ENCODE measurements at regions not wholly inside any gene's neighbourhood (a gene's known extent, or its start where the extent isn't known, plus 50 kb on each side); places are given as distances from the start of the nearest gene placed in this dataset.

GRCh38 chr7:18153183-18153748 lies 125.6 kb upstream of the PRPS1L1 start:
- DNase-seq (ENCODE audit: low spot score), result no peak

DNA sequence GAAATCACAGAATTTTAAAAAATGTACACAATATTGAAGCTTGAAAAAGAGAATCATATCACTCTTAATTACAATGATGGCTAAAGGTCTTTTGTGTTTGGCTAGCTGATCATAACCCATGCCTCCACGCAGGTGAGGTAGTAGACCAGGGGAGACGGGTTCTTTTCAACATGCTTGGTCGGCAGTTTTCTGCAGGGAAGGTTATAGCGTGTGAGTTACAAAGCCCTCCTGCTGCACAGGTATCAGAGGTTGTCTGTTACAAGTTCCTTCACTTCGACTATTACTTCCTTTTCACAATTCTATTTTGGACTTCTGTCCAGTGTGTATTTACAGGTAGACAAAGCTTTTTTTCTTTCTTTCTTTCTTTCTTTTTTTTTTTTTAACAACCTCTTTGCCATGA lies 127.1 kb upstream of the PRPS1L1 start:
- no peak for DNase-seq (ENCODE audit: low spot score)

GRCh38 chr7:18157233-18157632 lies 129.6 kb upstream of the PRPS1L1 start:
- no peak for DNase-seq (ENCODE audit: low spot score)

- no peak for DNase-seq (ENCODE audit: low spot score)
Observed at GRCh38 chr7:18162657-18163056, 135.0 kb upstream of the PRPS1L1 start.

- no peak for DNase-seq (ENCODE audit: low spot score)
Observed at GRCh38 chr7:18163091-18163490, 135.4 kb upstream of the PRPS1L1 start.

GRCh38 chr7:18165166-18165565 lies 137.5 kb upstream of the PRPS1L1 start:
- no peak for DNase-seq (ENCODE audit: low spot score)

GRCh38 chr7:18166002-18166401 lies 138.4 kb upstream of the PRPS1L1 start:
- DNase-seq (ENCODE audit: low spot score), result no peak

DNA sequence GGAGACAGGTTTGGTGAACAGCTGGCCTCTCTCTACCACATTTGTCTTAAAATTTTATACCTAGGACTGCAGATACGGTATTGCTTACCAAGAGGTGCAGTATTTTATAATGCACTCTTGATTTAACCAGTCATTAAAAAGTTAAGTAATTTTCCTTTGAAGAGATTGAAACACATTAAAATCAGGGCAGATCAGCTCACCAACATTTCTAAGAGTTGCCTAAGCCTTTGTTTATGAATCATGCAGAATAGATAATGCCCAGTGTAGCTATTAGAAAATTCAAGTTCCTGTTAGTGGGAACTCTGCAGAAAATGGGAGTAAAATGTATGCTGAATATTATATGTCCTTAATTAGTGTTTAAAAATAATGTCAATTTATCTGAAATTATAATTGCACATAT lies 140.2 kb upstream of the PRPS1L1 start:
- DNase-seq (ENCODE audit: low spot score), result no peak

DNA sequence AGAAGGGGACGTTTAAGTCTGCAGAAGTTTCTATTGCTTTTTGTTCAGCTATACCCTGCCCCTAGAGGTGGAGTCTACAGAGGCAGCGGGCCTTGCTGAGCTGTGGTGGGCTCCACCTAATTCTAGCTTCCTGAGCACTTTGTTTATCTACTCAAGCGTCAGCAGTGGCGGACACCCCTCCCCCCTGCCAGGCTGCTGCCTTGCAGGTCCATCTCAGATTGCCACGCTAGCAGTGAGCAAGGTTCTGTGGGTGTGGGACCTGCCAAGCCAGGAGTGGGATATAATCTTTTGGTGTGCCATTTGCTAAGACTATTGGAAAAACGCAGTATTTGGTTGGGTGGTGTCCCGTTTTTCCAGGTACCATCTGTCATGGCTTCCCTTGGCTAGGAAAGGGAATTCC lies 147.3 kb upstream of the PRPS1L1 start:
- no peak for DNase-seq (ENCODE audit: low spot score)

- DNase-seq (ENCODE audit: low spot score), result no peak
Observed at GRCh38 chr7:18175801-18176450, 148.3 kb upstream of the PRPS1L1 start.

- DNase-seq (ENCODE audit: low spot score), result no peak
Observed at GRCh38 chr7:18177129-18177814, 149.6 kb upstream of the PRPS1L1 start.

DNA sequence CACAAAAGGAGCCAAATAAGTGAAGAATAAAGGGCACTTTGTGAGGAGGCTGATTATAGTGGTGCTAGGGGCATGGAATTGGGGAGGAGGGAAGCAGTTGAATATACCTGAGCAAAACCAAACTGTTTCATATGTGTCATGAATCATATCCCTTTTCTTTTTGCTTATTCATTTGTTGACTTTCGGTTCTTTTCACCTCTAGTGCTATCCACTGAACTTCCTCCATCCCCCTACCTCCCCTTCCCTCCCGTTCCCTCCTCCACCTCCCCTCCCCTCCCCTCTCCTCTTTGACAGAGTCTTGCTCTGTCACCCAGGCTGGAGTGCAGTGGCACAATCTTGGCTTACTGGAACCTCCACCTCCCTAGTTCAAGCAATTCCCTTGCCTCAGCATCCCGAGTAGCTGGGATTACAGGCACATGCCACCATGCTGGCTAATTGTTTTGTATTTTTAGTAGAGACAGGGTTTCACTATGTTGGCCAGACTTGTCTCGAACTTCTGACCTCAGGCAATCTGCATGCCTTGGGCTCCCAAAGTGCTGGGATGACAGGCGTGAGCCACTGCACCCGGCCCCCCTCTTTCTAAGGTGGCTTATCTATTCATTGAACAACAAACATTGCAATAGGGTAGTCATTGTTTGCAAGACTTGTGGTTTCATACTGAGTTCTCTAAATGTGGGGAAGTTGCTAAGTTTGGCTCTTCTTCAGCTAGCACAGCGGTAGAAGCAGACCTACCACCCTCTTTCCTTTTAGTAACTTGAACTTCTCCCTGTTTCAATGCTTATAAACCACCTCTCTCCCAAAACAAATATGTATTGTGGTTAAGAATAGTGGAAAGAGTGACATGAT lies 150.4 kb upstream of the PRPS1L1 start:
- no peak for DNase-seq (ENCODE audit: low spot score)

- no peak for DNase-seq (ENCODE audit: low spot score)
Observed at GRCh38 chr7:18179093-18179492, 151.4 kb upstream of the PRPS1L1 start.

DNA sequence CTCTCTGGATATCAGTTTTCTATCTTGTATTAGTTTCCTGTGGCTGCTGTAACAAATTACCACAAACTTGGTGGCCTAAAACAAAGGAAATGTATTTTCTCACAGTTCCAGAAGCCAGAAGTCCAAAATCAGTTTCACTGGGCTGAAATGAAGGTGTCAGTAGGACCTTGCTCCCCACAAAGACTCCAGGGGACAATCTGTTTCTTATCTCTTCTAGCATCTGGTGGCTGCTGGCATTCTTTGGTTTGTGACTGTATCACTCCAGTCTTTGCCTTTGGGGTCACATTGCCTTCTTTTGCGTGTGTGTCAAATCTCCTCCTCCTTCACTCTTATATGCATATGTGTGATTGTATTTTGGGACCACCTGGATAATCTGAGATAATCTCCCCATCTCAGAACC lies 153.0 kb upstream of the PRPS1L1 start:
- DNase-seq (ENCODE audit: low spot score), result no peak

DNA sequence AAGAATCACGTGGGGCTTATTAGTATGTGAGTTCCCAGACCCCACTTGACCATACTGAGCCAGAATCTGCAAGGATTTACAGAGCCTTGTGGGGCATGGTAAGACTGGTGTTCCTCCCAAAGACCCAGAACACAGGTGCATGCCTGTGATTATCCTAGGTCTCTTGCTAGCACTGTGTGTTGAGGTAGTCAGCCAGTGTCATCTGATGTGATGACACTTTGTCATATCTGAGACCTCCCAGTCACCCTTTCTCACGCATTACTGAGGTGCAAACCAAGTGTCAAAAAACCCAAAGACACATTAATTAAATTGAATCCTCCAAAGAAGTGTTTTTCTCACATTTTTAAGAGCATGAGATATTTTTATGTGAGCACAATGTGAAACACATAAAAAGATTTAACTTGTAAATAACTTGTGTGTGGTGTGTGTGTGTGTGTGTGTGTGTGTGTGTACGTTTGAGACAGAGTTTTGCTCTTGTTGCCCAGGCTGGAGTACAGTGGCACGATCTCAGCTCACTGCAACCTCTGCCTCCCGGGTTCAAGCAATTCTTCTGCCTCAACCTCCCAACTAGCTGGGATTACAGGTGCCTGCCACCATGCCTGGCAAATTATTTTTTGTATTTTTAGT lies 162.0 kb upstream of the PRPS1L1 start:
- DNase-seq (ENCODE audit: low spot score), result no peak

GRCh38 chr7:18191341-18191740 lies 163.7 kb upstream of the PRPS1L1 start:
- DNase-seq (ENCODE audit: low spot score), result no peak

DNA sequence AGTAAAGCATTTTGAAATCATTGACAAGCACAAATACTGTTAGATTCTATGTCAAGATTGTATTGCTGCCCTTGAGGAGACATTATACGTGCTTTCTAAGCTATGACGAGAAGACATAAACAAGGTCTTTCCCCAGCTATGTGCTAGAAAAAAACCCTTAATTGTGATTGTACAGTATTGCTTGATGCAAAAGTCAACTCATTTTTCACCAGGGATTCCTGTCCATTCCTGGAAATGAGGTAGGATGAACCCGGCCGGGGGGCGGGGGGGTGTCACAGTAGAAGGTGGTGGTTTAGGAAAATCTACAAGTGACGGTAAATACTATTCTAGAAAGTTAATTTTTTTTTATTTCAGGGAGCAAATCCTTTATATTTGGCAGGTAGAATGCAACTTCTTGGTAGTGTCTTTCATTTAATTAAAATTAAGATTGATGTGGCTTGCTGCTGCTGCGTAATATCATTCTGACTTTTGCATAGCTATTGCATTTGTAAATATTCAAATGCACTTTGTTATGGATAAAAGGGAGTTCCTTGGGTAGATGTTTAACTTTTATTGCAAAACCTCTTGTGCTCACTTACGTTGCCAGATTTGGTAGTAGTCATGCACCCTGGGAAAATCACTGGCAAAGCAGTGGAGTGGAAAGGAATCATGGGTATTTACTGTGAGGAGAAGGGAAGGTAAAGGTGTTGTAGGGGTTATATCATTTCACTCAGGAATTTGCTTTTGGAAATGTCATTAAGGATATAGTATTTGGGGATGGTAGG lies 164.4 kb upstream of the PRPS1L1 start:
- no peak for DNase-seq (ENCODE audit: low spot score)

GRCh38 chr7:18194616-18195015 lies 167.0 kb upstream of the PRPS1L1 start:
- DNase-seq (ENCODE audit: low spot score), result no peak

GRCh38 chr7:18196638-18197037 lies 169.0 kb upstream of the PRPS1L1 start:
- DNase-seq (ENCODE audit: low spot score), result no peak

DNA sequence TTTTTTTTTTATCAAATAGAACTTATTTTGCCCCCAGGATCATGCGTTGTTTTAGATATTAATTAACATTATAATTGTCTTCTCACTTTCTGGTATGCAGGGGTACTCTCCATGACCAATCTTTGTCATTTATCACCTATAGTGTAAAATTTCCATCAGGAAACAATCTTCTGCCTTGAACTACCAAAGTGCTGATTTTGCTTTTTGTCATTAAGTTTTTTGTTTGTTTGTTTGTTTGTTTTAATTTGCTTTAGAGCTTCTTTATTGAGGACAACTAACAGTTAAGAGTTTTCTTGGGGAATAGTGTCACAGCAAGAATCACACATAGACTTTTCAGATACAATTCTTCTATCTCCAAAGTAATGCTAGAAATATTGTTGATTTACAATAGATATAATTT lies 171.2 kb upstream of the PRPS1L1 start:
- DNase-seq (ENCODE audit: low spot score), result no peak

DNA sequence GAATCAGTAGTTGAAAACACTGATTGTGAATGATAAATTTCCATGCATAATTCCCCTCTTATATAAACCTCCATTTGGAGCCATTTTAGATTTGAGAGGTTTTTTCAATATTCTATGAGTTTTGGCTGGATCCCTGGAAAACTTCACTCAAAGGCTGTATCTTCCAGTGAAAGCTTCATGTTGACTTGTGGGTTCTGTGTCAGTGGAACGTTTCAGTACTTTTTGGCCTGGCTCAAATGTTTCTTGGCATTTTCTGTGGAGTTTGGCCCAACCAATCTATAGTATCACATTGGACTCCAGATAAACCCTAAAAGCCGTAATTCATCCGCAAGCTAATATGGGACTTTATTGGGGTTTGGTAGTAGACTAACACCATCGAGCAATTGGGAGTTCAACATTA lies 172.6 kb upstream of the PRPS1L1 start:
- no peak for DNase-seq (ENCODE audit: low spot score)

DNA sequence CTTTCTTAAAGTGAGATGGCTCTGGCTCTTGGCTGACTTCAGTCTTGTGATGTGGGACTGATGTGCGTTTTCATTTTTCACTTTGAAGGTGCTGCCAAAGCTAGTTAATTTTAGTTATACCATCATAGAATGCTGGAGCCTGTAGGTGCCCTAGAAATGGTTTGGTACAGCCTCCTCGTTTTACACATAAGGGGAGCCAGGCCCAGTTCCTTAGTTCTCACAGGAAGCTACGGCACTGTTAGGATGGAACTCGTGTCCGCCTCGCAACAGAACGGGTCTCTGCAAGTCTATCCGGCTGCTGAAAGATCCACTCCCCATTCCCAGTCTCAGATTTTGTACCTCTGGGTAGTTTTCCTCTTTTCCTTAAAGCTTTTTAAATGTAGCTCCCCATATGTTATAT lies 173.2 kb upstream of the PRPS1L1 start:
- DNase-seq (ENCODE audit: low spot score), result no peak

Measured in hematopoietic multipotent progenitor cell treated with erythropoietin and hydrocortisone succinate and interleukin-3 and kit ligand, for 15 days (in vitro differentiated cells).